Spleen (tissue), 7 donors: ENCODE measurements at regions not wholly inside any gene's neighbourhood (a gene's known extent, or its start where the extent isn't known, plus 50 kb on each side); places are given as distances from the start of the nearest gene placed in this dataset.

ENCODE experiments used
- POLR2A ChIP-seq, 3 donors: fragments of 450-650 bp; IDR thresholded peaks; one replicate each; pipeline ENCODE4 v1.5.1; 2017; ENCODE audit warnings: antibody characterized with exemption in 3 of 3, mild to moderate bottlenecking in 1 of 3
- TF ChIP-seq, protein P1 (sequence below), 11 experiments: fragments of 200-600 bp in 7 of 11; fragments of 450-650 bp in 4 of 11; sonication (generic) in 4 of 11; IDR thresholded peaks in 8 of 11; conservative IDR thresholded peaks in 3 of 11; 1 replicate in 7 of 11; 2 replicates in 4 of 11; pipeline versions ENCODE4 v1.4.0 to v1.8.0; 2016 to 2021; ENCODE audit warnings: antibody characterized with exemption in 11 of 11, inconsistent platforms in 4 of 11, mild to moderate bottlenecking in 1 of 11
- donor health status: DM: no; HTN: no; CAD: no; lungs with moderate emphysema.
- donor health status: DM: no; HTN: no; CAD: no.
- donor health status: DM: no; HTN: no; CAD: no.

DNA sequence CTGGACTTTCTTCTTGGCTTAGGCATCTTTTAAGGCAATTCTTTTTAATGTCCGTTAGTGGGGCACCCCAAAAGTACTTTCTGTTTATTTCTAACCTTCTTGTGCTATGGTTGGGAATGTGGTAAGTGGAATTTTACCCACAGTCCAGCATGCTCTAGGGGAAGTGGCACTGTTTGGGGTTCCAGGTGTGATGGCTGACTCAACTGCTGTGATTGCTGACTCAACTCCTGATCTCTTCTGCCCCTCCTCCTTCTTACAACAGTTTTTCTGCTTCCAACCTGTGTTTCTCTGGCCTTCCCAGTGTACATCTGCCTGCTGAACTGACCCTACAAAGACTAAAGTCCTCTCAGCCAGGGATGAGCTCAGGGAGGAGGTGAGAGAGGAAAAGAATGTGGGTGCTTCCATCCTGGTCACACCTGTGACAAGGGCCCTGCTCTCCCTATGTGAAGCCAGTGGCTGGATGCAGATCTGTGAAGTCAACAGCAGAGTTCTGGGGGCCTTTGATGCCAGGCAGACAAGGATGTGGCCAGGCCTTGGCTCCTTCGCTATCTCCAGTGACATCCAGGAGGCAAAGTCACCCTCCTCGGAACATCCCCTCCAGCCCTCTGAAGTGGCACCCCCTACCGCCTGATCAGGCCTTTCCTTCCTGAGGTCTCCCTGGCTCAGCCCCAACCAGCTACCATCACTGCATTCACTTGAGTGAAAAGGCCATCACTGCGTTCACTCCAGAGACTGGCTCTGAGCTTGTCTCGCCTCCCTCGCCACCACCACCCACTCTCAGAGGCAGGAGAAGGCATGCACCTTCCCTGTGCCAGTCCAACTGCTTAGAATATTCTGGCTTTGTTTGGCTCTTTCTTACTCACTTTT is 72.2 kb downstream of the C5orf15 start:
- TF ChIP-seq, protein P1, sequence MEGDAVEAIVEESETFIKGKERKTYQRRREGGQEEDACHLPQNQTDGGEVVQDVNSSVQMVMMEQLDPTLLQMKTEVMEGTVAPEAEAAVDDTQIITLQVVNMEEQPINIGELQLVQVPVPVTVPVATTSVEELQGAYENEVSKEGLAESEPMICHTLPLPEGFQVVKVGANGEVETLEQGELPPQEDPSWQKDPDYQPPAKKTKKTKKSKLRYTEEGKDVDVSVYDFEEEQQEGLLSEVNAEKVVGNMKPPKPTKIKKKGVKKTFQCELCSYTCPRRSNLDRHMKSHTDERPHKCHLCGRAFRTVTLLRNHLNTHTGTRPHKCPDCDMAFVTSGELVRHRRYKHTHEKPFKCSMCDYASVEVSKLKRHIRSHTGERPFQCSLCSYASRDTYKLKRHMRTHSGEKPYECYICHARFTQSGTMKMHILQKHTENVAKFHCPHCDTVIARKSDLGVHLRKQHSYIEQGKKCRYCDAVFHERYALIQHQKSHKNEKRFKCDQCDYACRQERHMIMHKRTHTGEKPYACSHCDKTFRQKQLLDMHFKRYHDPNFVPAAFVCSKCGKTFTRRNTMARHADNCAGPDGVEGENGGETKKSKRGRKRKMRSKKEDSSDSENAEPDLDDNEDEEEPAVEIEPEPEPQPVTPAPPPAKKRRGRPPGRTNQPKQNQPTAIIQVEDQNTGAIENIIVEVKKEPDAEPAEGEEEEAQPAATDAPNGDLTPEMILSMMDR (IDR thresholded peaks at IDR 0.05 in 8 of 11, conservative IDR thresholded peaks at IDR 0.05 in 3 of 11): no peak
- no peak for TF ChIP-seq POLR2A (IDR thresholded peaks at IDR 0.05)
